AG04450 (cell line): ENCODE measurements at regions not wholly inside any gene's neighbourhood (a gene's known extent, or its start where the extent isn't known, plus 50 kb on each side); places are given as distances from the start of the nearest gene placed in this dataset.

Source experiments
- CTCF ChIA-PET: fragments of 300-600, 350-600 bp; formaldehyde crosslinking; extraction: SDS; loops from one replicate; lab custom pipeline; 2022; ENCODE audit warnings: antibody characterized with exemption, inconsistent platforms; lab: Charles Lee
- POLR2A ChIA-PET: fragments of 350-600 bp; formaldehyde crosslinking; extraction: SDS; loops from one replicate; lab custom pipeline; 2021; ENCODE audit warnings: antibody characterized with exemption, inconsistent platforms; lab: Yijun Ruan, JAX
- DNase-seq: peaks from one replicate; pipeline ENCODE4 v3.0.0-alpha.2; 2011; ENCODE audit warnings: low read depth, low spot score
- H3K27ac ChIP-seq: one replicate; pipeline ENCODE4 v1.5.1; 2012; ENCODE audit warnings: low read depth, low read length, control low read depth
- H3K27me3 ChIP-seq: one replicate; pipeline ENCODE4 v1.6.0; 2012; ENCODE audit warnings: low read length; ENCODE audit not compliant: control insufficient read depth, insufficient read depth
- H3K4me3 ChIP-seq: 2 replicates; pipeline ENCODE4 v1.5.1; 2011; ENCODE audit warnings: mild to moderate bottlenecking, low read depth, low read length, control low read depth
- H3K9me3 ChIP-seq: 2 replicates; pipeline ENCODE4 v1.5.1; 2012; ENCODE audit warnings: low read length; ENCODE audit not compliant: control insufficient read depth, insufficient read depth
- CTCF ChIP-seq: IDR thresholded peaks from 2 replicates; pipeline ENCODE4 v1.5.1; 2011; ENCODE audit warnings: low read depth, low read length, control low read depth, inconsistent platforms

- no peaks in the 10 kb centered on the region for H3K27me3 ChIP-seq
- ChIA-PET CTCF (no interaction called here), POLR2A (no interaction called here)
- DNase-seq: no peak
- peaks cover 69% of the 10 kb centered on the region for H3K9me3 ChIP-seq
- TF ChIP-seq CTCF: no peak
- H3K4me3 ChIP-seq: no peak overlapping the region
- H3K27ac ChIP-seq: no peak overlapping the region
These were observed 805.7 kb downstream of the CDH9 start for GRCh38 chr5:26232706-26233105.

GRCh38 chr5:26231316-26231715, 807.1 kb downstream of the CDH9 start:
- CTCF ChIA-PET: no interaction called here
- POLR2A ChIA-PET: no interaction called here
- TF ChIP-seq CTCF: no peak

GRCh38 chr5:26229848-26230247, 808.5 kb downstream of the CDH9 start:
- CTCF ChIA-PET: no interaction called here
- H3K27ac ChIP-seq: no peak overlapping the region
- DNase-seq: no peak
- no peak overlapping the region for H3K4me3 ChIP-seq
- H3K9me3 ChIP-seq: peaks cover 71% of the 10 kb centered on the region
- TF ChIP-seq CTCF: no peak
- no peaks in the 10 kb centered on the region for H3K27me3 ChIP-seq
- POLR2A ChIA-PET: no interaction called here

More at GRCh38 chr5:26231316-26231715, 807.1 kb downstream of the CDH9 start:
- DNase-seq: no peak
- Histone ChIP-seq H3K9me3 (peaks cover 69% of the 10 kb centered on the region), H3K4me3 (no peak overlapping the region), H3K27ac (no peak overlapping the region), H3K27me3 (no peaks in the 10 kb centered on the region)

- H3K27ac ChIP-seq: no peak overlapping the region
- peaks cover 71% of the 10 kb centered on the region for H3K9me3 ChIP-seq
- TF ChIP-seq CTCF: no peak
- CTCF ChIA-PET: interaction anchor here (0.5 kb wide), 1 partner anchor 50 kb away, joined by 3 read pairs; no protein-coding TSS in a partner anchor
- no peak for DNase-seq
- H3K4me3 ChIP-seq: no peak overlapping the region
- POLR2A ChIA-PET: no interaction called here
- no peaks in the 10 kb centered on the region for H3K27me3 ChIP-seq
These were observed 811.1 kb downstream of the CDH9 start for GRCh38 chr5:26227245-26227644.

- DNase-seq: no peak
- H3K9me3 ChIP-seq: peaks cover 4% of the 10 kb centered on the region; the same call in 1 of the 2 replicates
- CTCF ChIA-PET: no interaction called here
- no peak overlapping the region for H3K4me3 ChIP-seq
- H3K27ac ChIP-seq: no peak overlapping the region
- TF ChIP-seq CTCF: no peak
- POLR2A ChIA-PET: no interaction called here
- H3K27me3 ChIP-seq: no peaks in the 10 kb centered on the region
These were observed 833.3 kb downstream of the CDH9 start for GRCh38 chr5:26205121-26205520.
